MM.1S (cell line): ENCODE measurements at regions not wholly inside any gene's neighbourhood (a gene's known extent, or its start where the extent isn't known, plus 50 kb on each side); places are given as distances from the start of the nearest gene placed in this dataset.

Source experiments
- DNase-seq: peaks from one replicate; pipeline ENCODE4 v3.0.0-alpha.2; 2015
- H2AFZ ChIP-seq: fragments of 300-600 bp; sonication (generic); 2 replicates; pipeline ENCODE4 v1.6.0; 2016; ENCODE audit warnings: antibody characterized with exemption, low read length
- H3F3A ChIP-seq: fragments of 300-600 bp; sonication (generic); 2 replicates; pipeline ENCODE4 v1.6.1; 2016; ENCODE audit warnings: mild to moderate bottlenecking, antibody characterized with exemption, low read length, moderate library complexity, mixed read lengths; ENCODE audit not compliant: insufficient read depth
- H3K27ac ChIP-seq: fragments of 300-600 bp; sonication (generic); 2 replicates; pipeline ENCODE4 v1.5.1; 2016; ENCODE audit warnings: mild to moderate bottlenecking, low read length
- H3K27me3 ChIP-seq: fragments of 300-600 bp; sonication (generic); replicated peaks from 2 replicates; pipeline ENCODE4 v1.6.0; 2016; ENCODE audit warnings: low read length; ENCODE audit not compliant: insufficient read depth
- H3K36me3 ChIP-seq: fragments of 300-600 bp; sonication (generic); replicated peaks from 2 replicates; pipeline ENCODE4 v1.6.1; 2016; ENCODE audit warnings: mild to moderate bottlenecking, low read length, mixed read lengths; ENCODE audit not compliant: insufficient read depth
- H3K4me1 ChIP-seq: fragments of 300-600 bp; sonication (generic); 2 replicates; pipeline ENCODE4 v1.6.1; 2016; ENCODE audit warnings: low read length, mixed read lengths
- H3K4me2 ChIP-seq: fragments of 300-600 bp; sonication (generic); 2 replicates; pipeline ENCODE4 v1.6.0; 2016; ENCODE audit warnings: low read depth, low read length
- H3K4me3 ChIP-seq: fragments of 300-600 bp; sonication (generic); 2 replicates; pipeline ENCODE4 v1.5.1; 2016; ENCODE audit warnings: low read length, mixed read lengths
- H3K79me2 ChIP-seq: fragments of 300-600 bp; sonication (generic); 2 replicates; pipeline ENCODE4 v1.6.1; 2016; ENCODE audit warnings: mixed run types, low read length, mixed read lengths
- H3K9ac ChIP-seq: fragments of 300-600 bp; sonication (generic); 2 replicates; pipeline ENCODE4 v1.6.1; 2016; ENCODE audit warnings: low read length, mixed read lengths
- H3K9me2 ChIP-seq: fragments of 300-600 bp; sonication (generic); replicated peaks from 2 replicates; pipeline ENCODE4 v1.6.1; 2016; ENCODE audit warnings: mild to moderate bottlenecking, low read length, mixed read lengths; ENCODE audit not compliant: insufficient read depth
- H3K9me3 ChIP-seq: fragments of 300-600 bp; sonication (generic); replicated peaks from 2 replicates; pipeline ENCODE4 v1.6.1; 2016; ENCODE audit warnings: mild to moderate bottlenecking, low read length, mixed read lengths; ENCODE audit not compliant: insufficient read depth
- H4K20me1 ChIP-seq: fragments of 300-600 bp; sonication (generic); 2 replicates; pipeline ENCODE4 v1.6.1; 2016; ENCODE audit warnings: mild to moderate bottlenecking, low read length, moderate library complexity, mixed read lengths; ENCODE audit not compliant: insufficient read depth
- EZH2 ChIP-seq: fragments of 300-600 bp; sonication (generic); optimal IDR thresholded peaks from 2 replicates; pipeline ENCODE3; 2017; ENCODE audit warnings: low read depth, mild to moderate bottlenecking, antibody characterized with exemption, low read length, mixed read lengths
- EZH2phosphoT487 ChIP-seq: fragments of 300-600 bp; sonication (generic); IDR thresholded peaks from 2 replicates; pipeline ENCODE4 v1.6.1; 2018; ENCODE audit warnings: antibody characterized with exemption, low read length
- TF ChIP-seq, protein P1 (sequence below): fragments of 300-600 bp; sonication (generic); IDR thresholded peaks from 2 replicates; pipeline ENCODE4 v1.5.1; 2016; ENCODE audit warnings: antibody characterized with exemption, low read length, mixed read lengths

GRCh38 chr17:77505181-77505639 lies 364.4 kb downstream of the SEC14L1 start:
- Histone ChIP-seq H3K4me3 (no peak overlapping the region), H3K27ac (no peak overlapping the region), H3K79me2 (no peaks in the 10 kb centered on the region), H3K9ac (no peak overlapping the region), H3K36me3 (no peaks in the 10 kb centered on the region), H3K9me2 (no peaks in the 10 kb centered on the region), H3K4me2 (no peak overlapping the region), H3K9me3 (no peaks in the 10 kb centered on the region), H3K4me1 (no peaks in the 10 kb centered on the region), H4K20me1 (no peaks in the 10 kb centered on the region), H2AFZ (no peak overlapping the region), H3K27me3 (no peaks in the 10 kb centered on the region), H3F3A (no peaks in the 10 kb centered on the region)
- no peak for DNase-seq
- no peak for TF ChIP-seq EZH2phosphoT487
- TF ChIP-seq, protein P1, sequence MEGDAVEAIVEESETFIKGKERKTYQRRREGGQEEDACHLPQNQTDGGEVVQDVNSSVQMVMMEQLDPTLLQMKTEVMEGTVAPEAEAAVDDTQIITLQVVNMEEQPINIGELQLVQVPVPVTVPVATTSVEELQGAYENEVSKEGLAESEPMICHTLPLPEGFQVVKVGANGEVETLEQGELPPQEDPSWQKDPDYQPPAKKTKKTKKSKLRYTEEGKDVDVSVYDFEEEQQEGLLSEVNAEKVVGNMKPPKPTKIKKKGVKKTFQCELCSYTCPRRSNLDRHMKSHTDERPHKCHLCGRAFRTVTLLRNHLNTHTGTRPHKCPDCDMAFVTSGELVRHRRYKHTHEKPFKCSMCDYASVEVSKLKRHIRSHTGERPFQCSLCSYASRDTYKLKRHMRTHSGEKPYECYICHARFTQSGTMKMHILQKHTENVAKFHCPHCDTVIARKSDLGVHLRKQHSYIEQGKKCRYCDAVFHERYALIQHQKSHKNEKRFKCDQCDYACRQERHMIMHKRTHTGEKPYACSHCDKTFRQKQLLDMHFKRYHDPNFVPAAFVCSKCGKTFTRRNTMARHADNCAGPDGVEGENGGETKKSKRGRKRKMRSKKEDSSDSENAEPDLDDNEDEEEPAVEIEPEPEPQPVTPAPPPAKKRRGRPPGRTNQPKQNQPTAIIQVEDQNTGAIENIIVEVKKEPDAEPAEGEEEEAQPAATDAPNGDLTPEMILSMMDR = no peak
- no peak for TF ChIP-seq EZH2

- no peaks in the 10 kb centered on the region for H3K79me2 ChIP-seq
- H3K9me2 ChIP-seq = no peaks in the 10 kb centered on the region
- H4K20me1 ChIP-seq = no peaks in the 10 kb centered on the region
- no peak overlapping the region for H3K4me3 ChIP-seq
- no peaks in the 10 kb centered on the region for H3K36me3 ChIP-seq
- TF ChIP-seq EZH2 (no peak), EZH2phosphoT487 (no peak)
- TF ChIP-seq, protein P1 = no peak
- no peak for DNase-seq
- H3K27ac ChIP-seq = no peak overlapping the region
- H2AFZ ChIP-seq = no peak overlapping the region
- H3K4me2 ChIP-seq = no peak overlapping the region
- H3K9ac ChIP-seq = no peak overlapping the region
- H3K27me3 ChIP-seq = no peaks in the 10 kb centered on the region
- H3K4me1 ChIP-seq = no peaks in the 10 kb centered on the region
- H3F3A ChIP-seq = no peaks in the 10 kb centered on the region
- no peaks in the 10 kb centered on the region for H3K9me3 ChIP-seq
Observed at GRCh38 chr17:77506371-77506991, 365.7 kb downstream of the SEC14L1 start.

GRCh38 chr17:77507111-77507885 lies 366.5 kb downstream of the SEC14L1 start:
- DNase-seq = no peak
- Histone ChIP-seq H3K9me2 (no peaks in the 10 kb centered on the region), H3F3A (no peaks in the 10 kb centered on the region), H3K4me1 (no peaks in the 10 kb centered on the region), H3K79me2 (no peaks in the 10 kb centered on the region), H3K9ac (no peak overlapping the region), H3K36me3 (no peaks in the 10 kb centered on the region), H3K27ac (no peak overlapping the region), H3K4me3 (no peak overlapping the region), H2AFZ (no peak overlapping the region), H3K4me2 (no peak overlapping the region), H3K9me3 (no peaks in the 10 kb centered on the region), H4K20me1 (no peaks in the 10 kb centered on the region), H3K27me3 (no peaks in the 10 kb centered on the region)
- TF ChIP-seq, protein P1 = no peak
- TF ChIP-seq EZH2phosphoT487 (no peak), EZH2 (no peak)
